Kidney (tissue), 13 donors: ENCODE measurements at regions not wholly inside any gene's neighbourhood (a gene's known extent, or its start where the extent isn't known, plus 50 kb on each side); places are given as distances from the start of the nearest gene placed in this dataset.

Experiments used
- DNase-seq, 5 donors: peaks; one replicate each; pipeline ENCODE4 v3.0.0-alpha.2; 2013 to 2020
- FAIRE-seq: peaks from 2 replicates; lab custom pipeline; 2012; peaks lifted over from hg19 to GRCh38; lab: Jason Lieb, UNC
- H3K27ac ChIP-seq, 2 donors: one replicate each; pipeline ENCODE4 v1.7.0; 2013; ENCODE audit warnings: low read depth in 2 of 2, low read length in 2 of 2, inconsistent platforms in 1 of 2
- H3K27me3 ChIP-seq: one replicate; pipeline ENCODE4 v1.7.1; 2013; ENCODE audit warnings: low read length, inconsistent platforms; ENCODE audit not compliant: control insufficient read depth, insufficient read depth
- H3K36me3 ChIP-seq, 3 donors: one replicate each; pipeline versions ENCODE4 v1.7.0 to v1.7.1; 2013; ENCODE audit warnings: low read length in 3 of 3, control low read depth in 1 of 3, inconsistent platforms in 1 of 3; ENCODE audit not compliant: insufficient read depth in 3 of 3, control insufficient read depth in 2 of 3
- H3K4me1 ChIP-seq, 3 donors: one replicate each; pipeline versions ENCODE4 v1.7.0 to v1.7.1; 2013; ENCODE audit warnings: low read length in 3 of 3, inconsistent platforms in 1 of 3, low read depth in 1 of 3; ENCODE audit not compliant: control insufficient read depth in 2 of 3, insufficient read depth in 2 of 3
- H3K4me3 ChIP-seq, 3 donors: one replicate each; pipeline versions ENCODE4 v1.7.0 to v1.8.1; 2013; ENCODE audit warnings: low read length in 3 of 3, control low read depth in 1 of 3, inconsistent platforms in 1 of 3
- H3K9ac ChIP-seq, 3 donors: one replicate each; pipeline versions ENCODE4 v1.7.0 to v1.7.1; 2013; ENCODE audit warnings: low read length in 3 of 3, control low read depth in 1 of 3, inconsistent platforms in 1 of 3
- H3K9me3 ChIP-seq, 3 donors: one replicate each; pipeline versions ENCODE4 v1.7.0 to v1.7.1; 2013; ENCODE audit warnings: low read length in 3 of 3, control low read depth in 1 of 3, inconsistent platforms in 1 of 3; ENCODE audit not compliant: control insufficient read depth in 2 of 3, insufficient read depth in 1 of 3
- intact Hi-C: fragments of 100-400 bp; cut with DNase I; formaldehyde crosslinking; loops from one replicate; pipeline ENCODE4 v1.11.1; 2022
- TF ChIP-seq, protein P1 (sequence below): IDR thresholded peaks from 3 replicates; pipeline ENCODE4 v1.5.1; 2012; ENCODE audit warnings: mild to moderate bottlenecking, moderate library complexity, borderline replicate concordance; ENCODE audit not compliant: insufficient read depth; ENCODE audit errors: extremely low read depth
- donor health status: control.
- donor health status: control.
- donor health status: control.
- donor health status: control.
- donor health status: control.
- donor health status: DM: yes; HTN: yes; CAD: no.
- donor health status: Normal renal cell carcinoma (clear cell type).

DNA sequence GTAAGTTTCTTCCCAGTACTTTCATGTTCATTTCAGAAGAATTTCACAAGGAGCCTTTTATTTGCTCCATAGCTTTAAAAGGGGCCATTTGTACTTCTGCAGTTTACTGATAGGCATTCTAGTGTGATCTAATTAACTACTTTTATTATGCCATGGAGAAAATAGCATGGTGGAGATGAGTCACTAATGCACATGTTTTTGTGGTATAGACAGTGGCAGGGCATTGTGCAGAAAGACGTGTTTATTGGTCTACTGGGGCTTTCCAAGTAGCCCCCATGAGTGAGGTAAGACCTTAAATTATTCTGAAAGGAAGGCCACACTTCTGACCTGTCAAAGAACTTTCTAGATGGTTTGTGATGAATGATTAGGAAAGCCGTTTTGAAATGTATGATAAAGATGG, 810.0 kb upstream of the NR2F2 start:
- no peaks in the 10 kb centered on the region for H3K9me3 ChIP-seq
- no peaks in the 10 kb centered on the region for H3K36me3 ChIP-seq
- DNase-seq (no peak), FAIRE-seq (no peak)
- H3K4me1 ChIP-seq = no peaks in the 10 kb centered on the region
- intact Hi-C loops = no loop called here
- H3K4me3 ChIP-seq = no peak overlapping the region
- no peak overlapping the region for H3K27ac ChIP-seq
- H3K9ac ChIP-seq = no peak overlapping the region
- no peaks in the 10 kb centered on the region for H3K27me3 ChIP-seq
- TF ChIP-seq, protein P1, sequence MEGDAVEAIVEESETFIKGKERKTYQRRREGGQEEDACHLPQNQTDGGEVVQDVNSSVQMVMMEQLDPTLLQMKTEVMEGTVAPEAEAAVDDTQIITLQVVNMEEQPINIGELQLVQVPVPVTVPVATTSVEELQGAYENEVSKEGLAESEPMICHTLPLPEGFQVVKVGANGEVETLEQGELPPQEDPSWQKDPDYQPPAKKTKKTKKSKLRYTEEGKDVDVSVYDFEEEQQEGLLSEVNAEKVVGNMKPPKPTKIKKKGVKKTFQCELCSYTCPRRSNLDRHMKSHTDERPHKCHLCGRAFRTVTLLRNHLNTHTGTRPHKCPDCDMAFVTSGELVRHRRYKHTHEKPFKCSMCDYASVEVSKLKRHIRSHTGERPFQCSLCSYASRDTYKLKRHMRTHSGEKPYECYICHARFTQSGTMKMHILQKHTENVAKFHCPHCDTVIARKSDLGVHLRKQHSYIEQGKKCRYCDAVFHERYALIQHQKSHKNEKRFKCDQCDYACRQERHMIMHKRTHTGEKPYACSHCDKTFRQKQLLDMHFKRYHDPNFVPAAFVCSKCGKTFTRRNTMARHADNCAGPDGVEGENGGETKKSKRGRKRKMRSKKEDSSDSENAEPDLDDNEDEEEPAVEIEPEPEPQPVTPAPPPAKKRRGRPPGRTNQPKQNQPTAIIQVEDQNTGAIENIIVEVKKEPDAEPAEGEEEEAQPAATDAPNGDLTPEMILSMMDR = no peak

DNA sequence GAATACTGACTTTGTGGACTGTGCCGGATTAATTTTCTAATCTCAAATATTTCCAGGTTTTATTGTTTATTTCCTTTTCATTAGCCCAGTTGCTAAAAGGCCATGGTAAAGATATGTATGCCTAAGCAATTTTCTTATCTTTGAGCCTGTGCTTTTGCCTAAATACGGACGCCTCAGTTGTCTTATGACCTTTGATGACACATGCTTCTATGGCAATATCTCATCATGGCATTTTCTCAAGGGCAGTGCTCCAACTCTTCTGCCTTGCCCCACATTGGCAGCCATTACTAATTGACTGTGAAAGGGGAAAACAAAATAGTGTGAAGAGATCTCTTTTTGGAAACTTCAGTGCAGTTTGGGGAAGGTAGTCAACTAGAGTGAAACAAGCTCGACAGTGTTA, 809.6 kb upstream of the NR2F2 start:
- TF ChIP-seq, protein P1 = no peak
- H3K27ac ChIP-seq = no peak overlapping the region
- H3K9ac ChIP-seq = no peak overlapping the region
- no peaks in the 10 kb centered on the region for H3K9me3 ChIP-seq
- H3K36me3 ChIP-seq = no peaks in the 10 kb centered on the region
- no peaks in the 10 kb centered on the region for H3K4me1 ChIP-seq
- H3K4me3 ChIP-seq = no peak overlapping the region
- intact Hi-C loops = no loop called here
- DNase-seq (no peak), FAIRE-seq (no peak)
- no peaks in the 10 kb centered on the region for H3K27me3 ChIP-seq

DNA sequence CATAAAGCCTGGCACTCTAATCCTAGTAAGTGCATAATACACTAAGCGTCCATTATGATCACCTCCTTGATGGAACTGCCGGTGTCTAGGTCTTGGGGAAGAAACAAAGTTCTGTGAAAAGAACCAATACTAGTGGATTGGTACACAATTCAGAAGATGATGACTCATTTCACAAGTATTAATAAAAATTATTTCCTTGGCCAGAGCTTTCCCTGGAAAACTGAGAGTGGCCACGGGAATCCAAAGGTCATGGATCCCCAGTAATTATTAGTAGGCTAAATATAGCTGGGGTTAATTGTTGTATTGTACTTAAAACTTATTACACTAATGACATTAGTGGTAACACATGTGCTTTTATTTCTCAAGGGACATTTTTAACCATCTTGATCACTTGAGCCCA, 808.0 kb upstream of the NR2F2 start:
- no peaks in the 10 kb centered on the region for H3K9me3 ChIP-seq
- DNase-seq = no peak
- FAIRE-seq = no peak
- no peaks in the 10 kb centered on the region for H3K27me3 ChIP-seq
- H3K36me3 ChIP-seq = no peaks in the 10 kb centered on the region
- no peak overlapping the region for H3K9ac ChIP-seq
- H3K27ac ChIP-seq = no peak overlapping the region
- TF ChIP-seq, protein P1 = no peak
- intact Hi-C loops = no loop called here
- H3K4me1 ChIP-seq = no peaks in the 10 kb centered on the region
- no peak overlapping the region for H3K4me3 ChIP-seq

DNA sequence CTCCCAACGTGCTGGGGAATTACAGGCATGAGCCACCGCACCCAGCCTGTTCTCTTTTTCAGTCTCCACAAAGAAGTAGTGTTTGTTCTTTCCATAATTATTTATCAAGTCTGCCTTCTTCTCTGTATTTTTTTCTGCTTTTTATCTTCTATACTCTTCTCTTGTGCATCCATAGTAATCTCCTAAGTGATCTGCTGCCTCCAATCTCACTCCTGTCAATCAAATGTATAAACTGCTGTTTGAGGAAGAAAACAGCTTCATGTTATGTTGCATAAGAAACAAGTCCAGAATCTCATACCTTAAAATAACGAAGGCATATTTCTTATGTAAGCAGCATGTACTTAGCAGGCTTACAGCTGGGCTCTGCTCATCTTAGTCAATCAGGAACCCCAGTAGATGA, 801.6 kb upstream of the NR2F2 start:
- Histone ChIP-seq H3K4me3 (no peak overlapping the region), H3K36me3 (no peaks in the 10 kb centered on the region), H3K27ac (no peak overlapping the region), H3K9ac (no peak overlapping the region), H3K4me1 (no peaks in the 10 kb centered on the region), H3K9me3 (no peaks in the 10 kb centered on the region), H3K27me3 (no peaks in the 10 kb centered on the region)
- TF ChIP-seq, protein P1 = no peak
- intact Hi-C loops = no loop called here
- DNase-seq = no peak
- no peak for FAIRE-seq
